ENCODE measurements at regions not wholly inside any gene's neighbourhood (a gene's known extent, or its start where the extent isn't known, plus 50 kb on each side); places are given as distances from the start of the nearest gene placed in this dataset.

GRCh38 chr9:108205276-108205675, 650.5 kb downstream of the ACTL7B start:
- POLR2A ChIA-PET: no interaction called here

GRCh38 chr9:108197899-108198298, 657.9 kb downstream of the ACTL7B start:
- H3K27ac Mint-ChIP-seq (ENCODE audit: unreplicated experiment): no peak overlapping the region
- H3K9me3 Mint-ChIP-seq (ENCODE audit: unreplicated experiment): peaks cover 37% of the 10 kb centered on the region
- DNase-seq: no peak
- peaks cover 16% of the 10 kb centered on the region for H3K4me1 Mint-ChIP-seq (ENCODE audit: low read depth, unreplicated experiment)
- POLR2A ChIA-PET: no interaction called here
- no peak overlapping the region for H3K4me3 Mint-ChIP-seq (ENCODE audit: unreplicated experiment)
- no peaks in the 10 kb centered on the region for H3K27me3 Mint-ChIP-seq (ENCODE audit: insufficient read depth, unreplicated experiment)
- no peaks in the 10 kb centered on the region for H3K36me3 Mint-ChIP-seq (ENCODE audit: insufficient read depth, unreplicated experiment)
- BruUV-seq (replicated peaks): no TSS peak
- H3K4me1 ChIP-seq: no peaks in the 10 kb centered on the region
- no peaks in the 10 kb centered on the region for H3K36me3 ChIP-seq (ENCODE audit: control insufficient read depth, insufficient read depth, low read length)
- TF ChIP-seq CTCF (IDR thresholded peaks at IDR 0.05; ENCODE audit: insufficient read depth in 1 of 2, low read depth in 1 of 2, low read length in 1 of 2, severe bottlenecking in 1 of 2, unreplicated experiment in 1 of 2): no peak
- H3K27me3 ChIP-seq (replicated peaks; ENCODE audit: control insufficient read depth, insufficient read depth, low read length): no peaks in the 10 kb centered on the region
- CTCF ChIA-PET: no interaction called here
- H3K9me3 ChIP-seq: no peaks in the 10 kb centered on the region
- intact Hi-C loops (cut with micrococcal nuclease; ENCODE audit: unreplicated experiment): no loop called here
- no peak overlapping the region for H3K4me3 ChIP-seq (ENCODE audit: low read depth, low read length)

More at GRCh38 chr9:108205276-108205675, 650.5 kb downstream of the ACTL7B start:
- TF ChIP-seq CTCF (IDR thresholded peaks at IDR 0.05; ENCODE audit: insufficient read depth in 1 of 2, low read depth in 1 of 2, low read length in 1 of 2, severe bottlenecking in 1 of 2, unreplicated experiment in 1 of 2): no peak
- peaks cover 12% of the 10 kb centered on the region for H3K9me3 ChIP-seq
- no peaks in the 10 kb centered on the region for H3K27me3 Mint-ChIP-seq (ENCODE audit: insufficient read depth, unreplicated experiment)
- H3K27ac Mint-ChIP-seq (ENCODE audit: unreplicated experiment): no peak overlapping the region
- H3K4me1 Mint-ChIP-seq (ENCODE audit: low read depth, unreplicated experiment): no peaks in the 10 kb centered on the region
- no peak for DNase-seq
- H3K4me3 ChIP-seq (ENCODE audit: low read depth, low read length): no peak overlapping the region
- no TSS peak for BruUV-seq (replicated peaks)
- H3K36me3 Mint-ChIP-seq (ENCODE audit: insufficient read depth, unreplicated experiment): no peaks in the 10 kb centered on the region
- H3K9me3 Mint-ChIP-seq (ENCODE audit: unreplicated experiment): peaks cover 36% of the 10 kb centered on the region
- no peaks in the 10 kb centered on the region for H3K4me1 ChIP-seq
- no peak overlapping the region for H3K4me3 Mint-ChIP-seq (ENCODE audit: unreplicated experiment)
- CTCF ChIA-PET: no interaction called here
- no peaks in the 10 kb centered on the region for H3K36me3 ChIP-seq (ENCODE audit: control insufficient read depth, insufficient read depth, low read length)
- H3K27me3 ChIP-seq (replicated peaks; ENCODE audit: control insufficient read depth, insufficient read depth, low read length): no peaks in the 10 kb centered on the region
- intact Hi-C loops (cut with micrococcal nuclease; ENCODE audit: unreplicated experiment): no loop called here

GRCh38 chr9:108197008-108197365, 658.8 kb downstream of the ACTL7B start:
- intact Hi-C loops (cut with micrococcal nuclease; ENCODE audit: unreplicated experiment): no loop called here
- no peaks in the 10 kb centered on the region for H3K36me3 ChIP-seq (ENCODE audit: control insufficient read depth, insufficient read depth, low read length)
- no TSS peak for BruUV-seq (replicated peaks)
- ChIA-PET POLR2A (no interaction called here), CTCF (no interaction called here)
- no peaks in the 10 kb centered on the region for H3K4me1 ChIP-seq
- no peak overlapping the region for H3K27ac Mint-ChIP-seq (ENCODE audit: unreplicated experiment)
- no peaks in the 10 kb centered on the region for H3K9me3 ChIP-seq
- H3K4me1 Mint-ChIP-seq (ENCODE audit: low read depth, unreplicated experiment): peaks cover 16% of the 10 kb centered on the region
- H3K27me3 Mint-ChIP-seq (ENCODE audit: insufficient read depth, unreplicated experiment): no peaks in the 10 kb centered on the region
- DNase-seq: no peak
- peaks cover 29% of the 10 kb centered on the region for H3K9me3 Mint-ChIP-seq (ENCODE audit: unreplicated experiment)
- H3K27me3 ChIP-seq (replicated peaks; ENCODE audit: control insufficient read depth, insufficient read depth, low read length): no peaks in the 10 kb centered on the region
- H3K36me3 Mint-ChIP-seq (ENCODE audit: insufficient read depth, unreplicated experiment): no peaks in the 10 kb centered on the region
- H3K4me3 ChIP-seq (ENCODE audit: low read depth, low read length): no peak overlapping the region
- no peak for TF ChIP-seq CTCF (IDR thresholded peaks at IDR 0.05; ENCODE audit: insufficient read depth in 1 of 2, low read depth in 1 of 2, low read length in 1 of 2, severe bottlenecking in 1 of 2, unreplicated experiment in 1 of 2)
- no peak overlapping the region for H3K4me3 Mint-ChIP-seq (ENCODE audit: unreplicated experiment)

Measured in Caco-2 (cell line).